ENCODE measurements at regions not wholly inside any gene's neighbourhood (a gene's known extent, or its start where the extent isn't known, plus 50 kb on each side); places are given as distances from the start of the nearest gene placed in this dataset. TPM values are rescaled to one million over a fixed set of nuclear protein-coding genes. Genes with fewer than 3 reads are reported as not detected.

Small RNAs in the stretch of these regions (small RNA-seq; reads per million reads assigned to genes)
- not detected for gene MCRIP2P2 (ENCODE audit: low replicate concordance)
- gene RF00019 (ENCODE audit: low replicate concordance) = not detected
- gene RNU7-183P (ENCODE audit: low replicate concordance) = not detected
